ENCODE measurements at regions not wholly inside any gene's neighbourhood (a gene's known extent, or its start where the extent isn't known, plus 50 kb on each side); places are given as distances from the start of the nearest gene placed in this dataset.
A peak's percentile ranks its signal among the peaks of the same experiment; 100 is the strongest.

DNA sequence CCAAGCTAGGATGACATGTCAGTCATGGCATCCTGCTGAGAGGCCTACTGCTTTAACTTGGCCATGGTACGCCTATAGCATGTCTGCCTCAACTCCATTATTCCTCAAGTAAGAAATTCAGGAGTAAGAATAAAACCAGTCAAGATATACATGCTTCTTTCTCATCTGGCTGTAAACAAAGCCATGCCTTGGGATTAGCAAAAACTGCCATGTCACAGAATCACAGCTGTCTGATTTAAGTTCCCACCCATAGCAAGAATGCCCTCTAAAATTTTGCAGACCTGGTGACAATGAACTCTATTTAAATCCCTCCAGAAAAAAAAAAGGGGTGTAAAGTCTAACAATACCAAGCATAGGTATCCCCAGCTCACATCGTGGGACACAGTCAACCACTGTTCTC lies 55.6 kb upstream of the ACAN start:
- no peak overlapping the region for H2AFZ ChIP-seq (replicated peaks; ENCODE audit: low read length, poor library complexity)
- in situ Hi-C loops (cut with MboI; ENCODE audit: low sequenced_read_pairs), result no loop called here
- no peak for DNase-seq
- H3K9me3 ChIP-seq (ENCODE audit: control insufficient read depth, insufficient read depth, low read length), result no peaks in the 10 kb centered on the region
- no peak overlapping the region for H2AK5ac ChIP-seq (ENCODE audit: low read depth, low read length)
- no TSS peak for BruUV-seq (replicated peaks)
- no peak overlapping the region for H4K8ac ChIP-seq (ENCODE audit: low read depth in 2 of 2, low read length in 2 of 2)
- no peak overlapping the region for H3K14ac ChIP-seq (replicated peaks; ENCODE audit: low read depth, low read length)
- TF ChIP-seq, protein P1, sequence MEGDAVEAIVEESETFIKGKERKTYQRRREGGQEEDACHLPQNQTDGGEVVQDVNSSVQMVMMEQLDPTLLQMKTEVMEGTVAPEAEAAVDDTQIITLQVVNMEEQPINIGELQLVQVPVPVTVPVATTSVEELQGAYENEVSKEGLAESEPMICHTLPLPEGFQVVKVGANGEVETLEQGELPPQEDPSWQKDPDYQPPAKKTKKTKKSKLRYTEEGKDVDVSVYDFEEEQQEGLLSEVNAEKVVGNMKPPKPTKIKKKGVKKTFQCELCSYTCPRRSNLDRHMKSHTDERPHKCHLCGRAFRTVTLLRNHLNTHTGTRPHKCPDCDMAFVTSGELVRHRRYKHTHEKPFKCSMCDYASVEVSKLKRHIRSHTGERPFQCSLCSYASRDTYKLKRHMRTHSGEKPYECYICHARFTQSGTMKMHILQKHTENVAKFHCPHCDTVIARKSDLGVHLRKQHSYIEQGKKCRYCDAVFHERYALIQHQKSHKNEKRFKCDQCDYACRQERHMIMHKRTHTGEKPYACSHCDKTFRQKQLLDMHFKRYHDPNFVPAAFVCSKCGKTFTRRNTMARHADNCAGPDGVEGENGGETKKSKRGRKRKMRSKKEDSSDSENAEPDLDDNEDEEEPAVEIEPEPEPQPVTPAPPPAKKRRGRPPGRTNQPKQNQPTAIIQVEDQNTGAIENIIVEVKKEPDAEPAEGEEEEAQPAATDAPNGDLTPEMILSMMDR (conservative IDR thresholded peaks at IDR 0.05; ENCODE audit: low read depth, low read length), result no peak
- TF ChIP-seq SMC3 (IDR thresholded peaks at IDR 0.05; ENCODE audit: low read depth, low read length) (no peak), POLR2A (IDR thresholded peaks at IDR 0.05; ENCODE audit: low read depth, low read length) (no peak), MXI1 (IDR thresholded peaks at IDR 0.05; ENCODE audit: borderline replicate concordance, low read depth, low read length) (no peak), RFX5 (IDR thresholded peaks at IDR 0.05; ENCODE audit: low read depth, low read length) (no peak), RCOR1 (IDR thresholded peaks at IDR 0.05; ENCODE audit: insufficient replicate concordance, low read length) (no peak)
- TF ChIP-seq, protein P2, sequence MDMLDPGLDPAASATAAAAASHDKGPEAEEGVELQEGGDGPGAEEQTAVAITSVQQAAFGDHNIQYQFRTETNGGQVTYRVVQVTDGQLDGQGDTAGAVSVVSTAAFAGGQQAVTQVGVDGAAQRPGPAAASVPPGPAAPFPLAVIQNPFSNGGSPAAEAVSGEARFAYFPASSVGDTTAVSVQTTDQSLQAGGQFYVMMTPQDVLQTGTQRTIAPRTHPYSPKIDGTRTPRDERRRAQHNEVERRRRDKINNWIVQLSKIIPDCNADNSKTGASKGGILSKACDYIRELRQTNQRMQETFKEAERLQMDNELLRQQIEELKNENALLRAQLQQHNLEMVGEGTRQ (IDR thresholded peaks at IDR 0.05; ENCODE audit: low read depth, low read length), result no peak
- TF ChIP-seq, protein P3, sequence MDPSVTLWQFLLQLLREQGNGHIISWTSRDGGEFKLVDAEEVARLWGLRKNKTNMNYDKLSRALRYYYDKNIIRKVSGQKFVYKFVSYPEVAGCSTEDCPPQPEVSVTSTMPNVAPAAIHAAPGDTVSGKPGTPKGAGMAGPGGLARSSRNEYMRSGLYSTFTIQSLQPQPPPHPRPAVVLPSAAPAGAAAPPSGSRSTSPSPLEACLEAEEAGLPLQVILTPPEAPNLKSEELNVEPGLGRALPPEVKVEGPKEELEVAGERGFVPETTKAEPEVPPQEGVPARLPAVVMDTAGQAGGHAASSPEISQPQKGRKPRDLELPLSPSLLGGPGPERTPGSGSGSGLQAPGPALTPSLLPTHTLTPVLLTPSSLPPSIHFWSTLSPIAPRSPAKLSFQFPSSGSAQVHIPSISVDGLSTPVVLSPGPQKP (IDR thresholded peaks at IDR 0.05; ENCODE audit: borderline replicate concordance, low read depth, low read length), result no peak
- dilution Hi-C loops (cut with HindIII; ENCODE audit: low sequenced_read_pairs, unreplicated experiment), result no loop called here
- no peak overlapping the region for H3K27ac ChIP-seq (ENCODE audit: insufficient read depth, low read length)
- H4K5ac ChIP-seq (ENCODE audit: low read depth, low read length), result no peak overlapping the region
- no peak overlapping the region for H3K4me3 ChIP-seq (ENCODE audit: insufficient read depth, low read depth, low read length)
- ChIA-PET CTCF (no interaction called here), POLR2A (ENCODE audit: unreplicated experiment) (no interaction called here)
- no peaks in the 10 kb centered on the region for H3K79me1 ChIP-seq (ENCODE audit: low read depth in 1 of 2, low read length in 2 of 2)
- intact Hi-C loops (cut with micrococcal nuclease), result no loop called here
- H3K23ac ChIP-seq (ENCODE audit: low read depth, low read length), result no peak overlapping the region
- 0 out of 2 replicates have a peak, but pooled peaks cover 5% of the 10 kb centered on the region for H3K9me1 ChIP-seq (ENCODE audit: insufficient read depth, low read length)
- no peak overlapping the region for H3K4me2 ChIP-seq (ENCODE audit: low read depth, low read length)
- H4K91ac ChIP-seq (ENCODE audit: insufficient read depth, low read depth, low read length), result no peak overlapping the region
- no peak overlapping the region for H3K4ac ChIP-seq (ENCODE audit: low read depth, low read length)
- no peak overlapping the region for H3K56ac ChIP-seq (ENCODE audit: extremely low read depth, insufficient read depth, low read length)
- H2BK20ac ChIP-seq (ENCODE audit: low read depth, low read length), result peak overlapping the region; percentile 62; the same call in 1 of the 2 replicates
- H2BK120ac ChIP-seq (ENCODE audit: low read depth, low read length), result no peak overlapping the region
- ATAC-seq (ENCODE audit: low read depth), result no peak
- H2BK5ac ChIP-seq (ENCODE audit: low read depth, low read length, poor library complexity, severe bottlenecking), result no peak overlapping the region
- H3K36me3 ChIP-seq (ENCODE audit: control insufficient read depth, insufficient read depth, low read length), result no peaks in the 10 kb centered on the region
- peaks cover 6% of the 10 kb centered on the region for H3K4me1 ChIP-seq (ENCODE audit: control insufficient read depth, insufficient read depth, low read length)
- H3K27me3 ChIP-seq (ENCODE audit: control insufficient read depth, insufficient read depth, low read length), result peaks cover 10% of the 10 kb centered on the region
- no peak overlapping the region for H2AK9ac ChIP-seq (replicated peaks; ENCODE audit: low read depth, low read length, poor library complexity)
- no CpG with 5 or more reads among the region's 2 CpGs for WGBS, 2 experiments (ENCODE audit: extremely low coverage in 2 of 2, insufficient read length in 1 of 2)
- H3K9ac ChIP-seq (ENCODE audit: low read depth, low read length), result no peak overlapping the region
- H2BK15ac ChIP-seq (ENCODE audit: low read depth, low read length), result no peak overlapping the region
- H4K20me1 ChIP-seq (ENCODE audit: insufficient read depth, low read length), result no peaks in the 10 kb centered on the region
- no peak overlapping the region for H3K18ac ChIP-seq (ENCODE audit: low read depth, low read length)

Measured in IMR-90 (cell line).